ENCODE measurements at regions not wholly inside any gene's neighbourhood (a gene's known extent, or its start where the extent isn't known, plus 50 kb on each side); places are given as distances from the start of the nearest gene placed in this dataset.
"Not testable (repeated sequence)": the region's sequence is repeated elsewhere in the genome, so short reads cannot be mapped to it uniquely, and the experiment has no call there.

DNA sequence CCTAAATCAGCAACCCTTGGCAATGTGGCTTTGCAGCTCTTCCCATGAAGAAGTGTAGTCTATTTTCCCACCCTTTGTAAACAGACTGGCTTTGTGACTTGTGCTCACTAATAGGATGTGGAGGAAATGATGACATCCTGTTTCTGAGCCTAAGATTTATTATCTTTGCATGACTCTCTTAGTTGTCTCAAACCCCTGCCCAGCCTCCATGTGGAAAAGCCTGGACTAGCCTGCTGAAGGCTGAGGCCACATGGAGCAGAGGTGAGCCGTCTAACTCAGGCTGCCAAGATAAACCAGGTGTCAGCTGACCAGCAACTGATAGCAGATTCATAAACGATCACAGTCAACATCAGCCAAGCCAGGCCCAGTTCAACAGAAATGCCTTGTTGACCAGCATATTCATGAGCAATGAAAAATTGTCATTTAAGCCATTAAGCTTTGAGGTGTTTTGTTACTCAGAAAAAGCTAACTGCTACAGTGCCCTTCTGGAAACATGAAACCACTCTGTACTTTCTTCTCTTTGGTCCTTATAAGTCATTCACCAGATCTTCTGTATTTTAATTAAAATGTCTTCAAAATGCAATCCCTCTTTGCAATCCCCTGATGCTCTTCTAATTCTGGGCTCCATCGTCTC lies 586.3 kb upstream of the ANKRD30A start:
- DNase-seq = peak; percentile 53

DNA sequence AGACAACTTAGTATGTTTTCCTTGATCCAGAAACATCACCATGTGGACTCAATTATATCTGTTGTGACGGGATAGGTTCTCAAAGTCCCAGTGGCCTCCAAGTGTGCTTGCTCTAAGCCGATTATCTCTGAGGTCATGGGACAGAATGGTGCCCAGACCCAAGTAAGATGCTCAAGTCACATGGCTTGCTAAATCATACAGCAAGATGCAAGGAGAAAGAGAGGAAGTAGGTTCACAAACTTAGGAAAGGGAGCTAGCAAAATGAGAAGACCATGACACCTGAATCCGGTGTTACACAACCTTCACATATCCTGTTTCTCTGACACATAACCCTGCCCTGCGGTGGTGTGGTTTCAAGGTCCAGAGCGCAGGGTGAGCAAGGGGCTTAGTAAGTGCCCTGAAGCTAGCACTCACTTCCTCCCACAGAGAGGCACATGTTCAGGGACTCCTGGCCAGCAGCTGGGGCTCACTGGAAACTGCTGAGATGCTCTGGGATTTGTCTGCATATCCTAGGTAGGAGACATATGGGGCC lies 590.9 kb upstream of the ANKRD30A start:
- no peak for DNase-seq

DNA sequence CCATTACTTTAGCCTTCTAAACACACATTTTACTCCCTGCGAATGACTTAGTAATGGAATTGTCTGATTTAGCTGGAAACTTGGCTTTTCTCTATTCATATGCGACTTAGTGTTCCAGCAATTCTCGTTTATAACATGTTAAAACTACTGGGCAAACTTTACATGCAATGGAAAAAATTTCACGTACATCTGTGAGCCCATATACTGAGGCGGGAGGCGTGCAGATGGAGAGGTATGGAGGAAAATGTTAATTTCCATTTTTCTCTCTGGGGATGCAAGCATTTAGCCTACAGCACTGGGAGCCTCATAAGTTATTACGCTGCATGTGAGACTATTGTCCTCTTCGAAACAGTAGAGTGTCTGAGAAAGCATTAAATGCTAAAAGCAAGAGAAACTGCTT lies 591.5 kb upstream of the ANKRD30A start:
- no peak for DNase-seq

DNA sequence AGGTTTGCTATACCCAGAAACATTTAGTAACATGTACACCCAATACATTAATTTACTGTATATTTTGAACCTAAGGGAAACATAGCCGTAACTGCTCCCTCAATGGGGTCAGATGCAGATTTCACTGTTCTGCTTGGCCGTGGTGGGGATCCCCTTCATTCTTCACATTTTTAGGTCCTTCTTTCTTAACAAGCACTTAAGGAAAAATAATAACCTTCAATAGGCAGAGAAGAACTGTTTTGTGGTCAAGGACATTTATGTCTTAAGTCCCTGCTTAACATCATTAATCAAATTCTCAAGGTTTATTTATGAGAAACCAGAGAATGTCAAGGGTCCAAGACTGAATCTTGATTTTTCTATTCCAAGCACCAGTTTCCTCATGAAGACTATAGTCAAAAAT lies 592.1 kb upstream of the ANKRD30A start:
- no peak for DNase-seq

DNA sequence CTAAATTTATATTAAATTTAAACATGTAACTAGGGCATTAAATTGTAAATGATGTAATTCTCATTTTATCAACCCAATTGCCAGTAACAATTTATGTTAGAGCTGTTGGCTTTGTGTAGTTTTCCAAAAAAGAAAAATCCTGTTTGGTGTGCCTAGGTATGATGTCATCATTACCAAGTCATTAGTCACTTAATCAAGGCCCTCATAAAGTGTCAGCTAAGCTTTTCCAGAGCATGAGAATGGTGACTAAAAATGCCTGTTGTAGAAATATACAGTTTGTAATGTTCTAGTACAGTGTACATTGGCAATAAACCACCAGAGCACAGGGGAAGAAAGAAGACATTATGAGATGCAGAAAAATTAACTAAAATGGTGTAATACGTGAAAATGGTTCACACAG lies 593.8 kb upstream of the ANKRD30A start:
- no peak for DNase-seq

DNA sequence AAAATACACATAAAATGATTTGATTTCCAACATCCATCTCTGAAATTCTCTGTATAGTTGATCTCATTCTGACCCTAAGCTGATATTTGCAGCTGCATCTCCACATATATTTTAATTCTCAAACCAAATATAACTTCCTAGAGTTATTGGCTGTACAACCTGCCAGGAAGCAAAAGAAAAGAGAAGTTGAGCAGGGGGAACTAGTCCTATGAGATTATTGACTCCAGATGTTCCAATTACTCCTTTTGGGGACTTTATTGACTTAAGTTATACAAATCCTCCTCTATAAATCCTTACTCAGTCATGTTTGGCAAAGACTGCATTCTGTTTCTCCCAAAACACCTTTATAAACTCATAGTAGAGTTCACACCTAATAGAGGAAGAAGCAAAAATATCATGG lies 599.4 kb upstream of the ANKRD30A start:
- no peak for DNase-seq

DNA sequence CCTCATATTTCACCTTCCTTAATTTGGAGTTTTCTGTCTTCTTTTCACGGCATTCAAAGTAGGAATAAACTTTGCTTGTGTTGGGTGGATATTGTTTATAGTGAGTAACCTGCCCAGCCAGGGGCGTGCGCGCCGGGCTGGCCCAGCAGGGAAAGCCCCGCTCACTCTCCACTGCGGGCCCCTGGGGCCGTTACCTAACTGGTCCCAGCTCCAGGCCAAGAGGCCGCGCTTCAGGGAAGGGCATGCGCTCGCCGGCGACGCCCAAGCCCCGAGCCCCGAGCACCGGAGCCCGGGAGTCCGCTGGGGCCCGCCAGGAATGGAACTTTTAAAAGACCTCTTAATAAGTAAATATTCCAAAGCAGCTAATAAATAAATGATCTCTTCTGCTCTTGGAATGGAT lies 601.3 kb upstream of the ANKRD30A start:
- DNase-seq = not testable (repeated sequence)

DNA sequence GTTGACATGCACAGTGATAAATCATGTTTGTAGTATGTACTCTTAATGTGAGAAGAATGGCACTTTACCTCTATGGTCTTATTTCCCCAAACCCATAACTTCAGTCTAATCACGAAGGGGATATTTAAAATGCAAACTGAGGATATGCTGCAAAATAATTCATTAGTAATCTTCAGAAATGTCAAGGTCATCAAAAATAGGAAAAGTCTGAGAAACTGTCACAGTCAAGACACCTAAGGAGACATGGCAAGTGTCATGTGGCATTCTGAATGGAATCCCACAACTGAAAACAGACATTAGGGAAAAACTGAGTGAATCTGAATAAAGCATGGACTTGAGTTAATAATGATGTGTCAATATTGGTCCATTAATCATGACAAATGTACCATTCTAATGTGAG lies 605.5 kb upstream of the ANKRD30A start:
- DNase-seq = no peak

DNA sequence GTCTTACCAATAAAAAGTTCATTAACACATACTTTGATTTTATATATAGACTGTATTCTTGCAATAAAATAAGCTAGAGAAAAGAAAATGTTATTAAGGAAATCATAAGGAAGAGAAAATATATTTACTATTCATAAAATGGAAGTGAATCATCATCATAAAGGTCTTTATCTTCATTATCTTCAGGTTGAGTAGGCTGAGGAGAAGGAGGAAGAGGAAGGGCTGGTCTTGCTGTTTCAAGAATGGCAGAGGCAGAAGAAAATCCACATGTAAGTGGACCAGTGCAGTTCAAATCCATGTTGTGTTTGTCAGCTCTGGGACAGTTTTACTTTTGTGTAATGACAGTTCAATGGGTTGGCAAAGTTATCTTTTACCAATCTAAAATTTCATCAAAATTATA lies 609.1 kb upstream of the ANKRD30A start:
- no peak for DNase-seq

DNA sequence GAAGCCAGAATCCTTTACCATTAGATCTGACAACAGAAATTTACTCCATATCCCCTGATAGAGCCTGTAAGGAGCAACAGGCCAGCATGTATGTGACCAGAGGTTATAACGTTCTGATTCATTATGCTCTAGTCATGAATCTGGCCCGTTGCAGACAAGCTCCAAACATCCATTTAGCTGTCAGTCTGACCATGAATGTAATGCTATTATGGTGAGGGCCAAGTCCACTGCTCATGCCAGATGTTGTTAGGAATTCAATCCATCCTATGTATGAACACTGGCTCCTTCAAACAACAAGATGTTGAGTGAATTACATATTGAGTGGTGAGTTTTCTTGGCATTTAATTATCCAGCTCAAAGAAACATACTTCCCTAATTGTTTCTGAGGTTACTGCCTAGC lies 610.1 kb upstream of the ANKRD30A start:
- no peak for DNase-seq

DNA sequence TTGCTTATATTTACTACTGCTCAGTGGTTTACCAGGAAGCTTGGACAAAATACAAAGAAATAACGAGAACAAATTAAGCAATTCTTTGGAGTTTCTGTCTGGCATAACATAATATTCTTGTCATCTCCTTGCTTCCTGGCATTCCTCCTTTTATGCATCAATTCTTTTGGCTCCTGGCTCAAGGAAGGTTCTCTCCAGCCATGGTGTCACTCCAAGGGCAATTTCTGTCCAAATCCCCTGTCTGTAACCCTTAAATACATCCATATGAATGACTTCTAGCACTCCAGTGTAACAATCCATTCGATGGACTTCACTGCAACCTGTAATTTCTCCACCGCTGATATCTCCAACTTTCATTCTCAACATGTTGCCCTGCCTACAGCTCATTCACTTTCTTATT lies 617.7 kb upstream of the ANKRD30A start:
- no peak for DNase-seq

DNA sequence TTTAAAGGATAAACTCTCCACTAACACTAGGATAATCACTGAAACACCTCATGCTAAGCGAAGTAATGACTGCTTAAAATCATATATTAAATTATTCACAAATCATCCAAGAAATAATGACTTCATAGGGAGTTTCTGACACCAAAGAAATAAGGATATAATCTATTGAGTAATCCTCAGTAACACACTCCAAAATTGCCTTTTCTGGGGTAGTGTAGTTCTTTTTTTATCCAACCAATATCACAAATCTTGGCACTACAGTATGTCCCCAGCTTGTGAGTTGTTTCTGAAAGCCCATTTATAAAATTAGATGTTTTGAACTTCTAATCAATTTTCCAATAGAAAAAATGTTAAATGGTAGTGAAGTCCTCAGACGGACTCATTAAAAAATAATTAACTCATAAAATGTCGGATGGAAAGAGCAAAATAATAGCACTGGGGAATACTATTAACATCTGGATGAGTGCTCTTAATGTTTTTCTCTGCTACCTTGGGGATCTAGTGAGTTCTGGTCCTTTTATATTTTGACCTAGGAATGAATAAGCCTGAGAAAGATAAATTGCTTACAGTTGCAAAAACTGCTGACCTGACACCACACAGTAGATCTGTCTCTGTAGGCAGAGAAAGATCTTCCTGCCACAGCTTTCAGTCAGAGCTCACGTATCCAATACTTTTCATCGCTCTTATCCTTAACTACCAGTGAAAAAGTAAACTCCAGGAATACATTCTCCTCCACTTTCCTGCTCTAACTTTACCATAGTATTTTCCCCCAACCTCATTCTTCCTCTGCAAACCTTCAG lies 618.5 kb upstream of the ANKRD30A start:
- no peak for DNase-seq

DNA sequence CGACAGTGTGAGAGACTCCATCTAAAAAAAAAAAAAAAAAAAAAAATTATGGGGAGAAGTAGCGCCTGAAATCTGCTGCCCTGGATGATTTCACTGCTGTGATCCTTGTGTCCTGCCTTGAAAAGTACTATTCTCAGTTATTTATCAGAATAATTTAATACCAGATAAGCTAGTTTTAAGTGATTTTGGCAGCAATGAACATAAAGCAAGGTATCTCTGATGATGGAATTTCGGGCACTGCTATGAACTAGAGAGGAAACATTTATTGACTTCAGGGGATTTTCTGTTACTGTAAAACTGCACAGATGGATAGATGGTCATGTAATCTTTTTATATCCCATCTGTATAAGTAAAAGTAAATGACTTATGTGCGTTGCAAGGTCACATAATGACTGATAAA lies 619.1 kb upstream of the ANKRD30A start:
- no peak for DNase-seq

DNA sequence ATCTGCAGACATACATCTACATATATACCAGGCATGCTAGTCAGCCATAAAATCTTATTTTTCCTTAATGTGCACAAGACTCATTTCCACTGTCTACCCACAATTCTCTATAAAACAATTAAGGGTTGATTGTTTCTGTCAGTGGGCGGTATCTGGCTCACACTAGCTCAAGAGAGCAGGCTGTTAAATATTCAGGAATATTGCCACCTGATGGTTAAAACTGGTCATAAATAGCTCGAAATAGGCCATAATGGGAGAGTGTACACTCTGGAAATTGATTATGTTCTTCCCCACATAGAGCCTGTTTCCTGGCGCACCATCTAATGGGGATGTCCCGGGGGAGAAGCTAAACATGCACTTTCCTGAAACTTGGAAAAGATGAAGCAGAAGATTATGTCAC lies 620.6 kb upstream of the ANKRD30A start:
- no peak for DNase-seq

DNA sequence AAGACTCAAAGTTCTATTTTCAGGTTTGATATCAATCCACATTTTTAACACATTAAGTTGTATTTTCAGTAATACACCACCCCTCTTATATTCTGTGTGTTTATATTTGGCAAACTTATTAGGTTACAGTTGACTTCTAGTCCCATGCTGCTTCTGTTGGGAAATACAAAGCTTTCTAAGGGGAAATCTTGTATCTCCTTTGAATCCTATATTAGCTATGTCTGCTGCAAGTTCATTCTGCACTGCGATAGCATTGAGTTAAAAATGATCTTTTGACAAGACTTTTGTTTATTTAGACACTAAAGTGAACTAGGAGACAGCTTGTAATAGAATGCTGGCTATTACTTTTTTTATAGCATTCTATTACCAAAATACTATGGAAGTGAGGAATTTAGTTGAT lies 625.1 kb upstream of the ANKRD30A start:
- no peak for DNase-seq

DNA sequence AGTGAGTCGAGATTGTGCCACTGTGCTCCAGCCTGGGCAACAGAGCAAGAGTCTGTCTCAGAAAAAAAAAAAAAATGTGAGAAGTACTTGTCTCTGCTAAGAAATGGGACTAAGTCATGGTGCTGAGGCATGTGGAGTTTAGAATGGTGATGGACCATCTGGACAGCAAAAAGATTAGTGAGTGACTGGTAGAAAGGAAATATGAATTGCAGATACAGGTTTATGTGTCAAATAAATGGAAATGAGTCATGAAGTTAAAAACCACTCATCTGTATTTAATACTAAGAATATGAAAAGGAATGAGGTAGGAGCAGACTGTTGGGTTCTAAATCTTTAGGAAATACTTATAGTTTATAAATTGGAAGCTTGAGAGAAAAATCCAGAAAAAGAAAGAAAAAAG lies 625.7 kb upstream of the ANKRD30A start:
- no peak for DNase-seq

DNA sequence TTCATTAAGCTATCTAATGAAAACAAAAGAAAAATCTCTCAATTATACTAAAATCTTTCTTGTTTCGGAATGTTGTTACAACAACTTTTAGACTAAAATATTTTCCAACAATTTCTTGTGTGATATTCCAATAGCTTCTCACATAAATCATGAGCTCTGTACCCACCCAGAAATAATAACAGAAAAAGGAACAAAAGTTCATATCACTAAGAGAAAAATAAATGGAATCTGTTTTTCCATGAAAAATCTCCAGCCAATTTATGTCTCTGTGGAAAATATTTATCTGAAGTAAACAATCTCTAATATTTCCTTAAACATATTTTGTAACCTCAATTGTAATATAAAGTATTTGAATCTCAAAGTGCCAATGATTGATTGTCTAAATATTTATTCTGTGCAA lies 628.6 kb upstream of the ANKRD30A start:
- no peak for DNase-seq

DNA sequence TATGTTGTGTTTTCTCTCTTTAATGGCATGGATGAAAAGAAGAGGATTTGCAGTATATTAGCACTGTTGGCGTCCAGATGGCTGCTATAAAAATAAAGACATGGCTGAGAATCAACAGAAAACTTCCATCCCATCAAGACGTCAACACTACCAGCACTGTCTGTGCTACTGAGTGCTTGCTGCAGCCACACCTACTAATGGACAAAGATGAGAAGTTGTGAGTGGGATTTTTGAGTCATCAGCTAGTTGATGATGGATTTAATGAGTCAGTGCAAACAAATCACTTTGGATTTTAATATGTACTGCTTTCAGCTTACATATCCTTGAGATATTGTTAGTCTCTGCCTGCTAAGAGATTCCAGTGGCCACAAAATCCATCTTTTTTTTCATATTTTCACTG lies 631.0 kb upstream of the ANKRD30A start:
- no peak for DNase-seq

DNA sequence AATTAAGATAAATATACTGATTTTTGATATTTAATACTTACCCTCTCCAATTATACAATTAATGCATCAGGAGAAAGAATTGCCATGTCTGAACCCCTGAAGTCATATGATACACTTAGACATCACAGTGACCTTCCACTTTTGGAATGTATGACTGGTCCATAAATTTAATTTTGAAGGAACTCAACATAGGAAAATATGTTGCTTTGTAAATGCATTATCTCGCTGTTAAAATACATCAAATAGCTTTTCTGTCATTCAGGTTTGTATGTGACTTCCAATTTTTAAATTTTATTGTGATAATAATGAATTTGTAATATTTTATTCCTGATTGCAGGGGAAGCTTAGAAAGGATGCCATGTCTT lies 631.9 kb upstream of the ANKRD30A start:
- DNase-seq = no peak

DNA sequence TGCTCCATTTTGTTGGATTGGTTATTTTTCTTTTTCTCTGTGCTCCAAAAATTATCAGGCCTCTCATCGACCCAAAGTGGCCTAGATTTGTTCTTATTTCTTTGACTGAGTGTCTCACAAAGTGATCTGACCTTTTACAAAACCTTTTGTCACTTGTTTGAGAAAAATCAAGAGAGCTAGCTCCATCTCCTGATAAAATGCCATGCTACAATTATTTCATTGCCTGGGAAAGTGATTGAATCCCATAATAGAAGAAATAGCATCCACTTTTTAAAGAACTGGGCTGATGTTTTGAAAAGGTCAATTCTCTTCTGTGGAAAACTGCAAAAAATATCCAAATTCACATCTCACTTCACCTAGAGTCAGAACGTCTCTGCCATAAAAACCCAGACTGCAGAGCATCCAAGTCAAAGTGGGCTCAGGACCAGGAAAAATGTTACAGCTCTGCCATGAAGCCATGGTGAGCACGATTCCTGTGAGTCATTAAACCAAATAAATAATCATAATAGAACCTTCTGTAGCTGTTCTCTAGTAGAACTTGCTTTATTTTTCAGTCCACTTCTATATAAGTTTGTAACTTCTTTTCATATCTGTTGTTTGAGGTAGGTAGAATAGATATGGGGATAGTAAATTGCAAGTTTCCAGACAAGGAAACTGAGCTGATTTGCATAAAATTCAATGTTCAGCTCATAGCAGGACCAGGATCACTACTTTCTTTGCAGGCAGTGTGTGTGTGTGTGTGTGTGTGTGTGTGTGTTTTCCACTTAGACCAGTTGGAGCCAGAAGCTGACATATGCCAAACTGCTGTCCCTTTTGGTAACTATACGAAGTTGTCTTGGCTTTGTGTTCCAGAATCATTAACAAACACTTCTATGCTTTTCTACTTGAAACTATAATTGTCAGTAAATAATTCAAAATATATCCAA lies 632.5 kb upstream of the ANKRD30A start:
- DNase-seq = no peak

DNA sequence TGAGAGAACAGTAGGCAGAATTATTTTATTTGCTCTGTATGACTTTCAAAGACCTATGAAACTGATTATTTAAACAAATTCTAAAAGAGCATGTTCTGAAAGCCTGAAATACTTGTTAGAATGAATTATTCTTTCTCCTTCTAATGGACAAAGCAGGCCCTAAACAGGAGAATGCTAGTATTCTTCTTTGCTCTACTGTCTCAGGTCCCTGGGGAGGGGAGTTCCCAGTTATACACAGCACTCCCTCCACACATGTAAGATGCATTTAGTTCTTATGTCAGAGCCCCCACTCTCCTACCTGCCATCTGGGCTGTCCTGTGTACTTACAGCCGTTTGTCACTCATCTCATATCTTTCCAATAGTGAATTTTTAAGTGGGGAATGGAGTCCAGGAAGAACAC lies 633.5 kb upstream of the ANKRD30A start:
- no peak for DNase-seq

DNA sequence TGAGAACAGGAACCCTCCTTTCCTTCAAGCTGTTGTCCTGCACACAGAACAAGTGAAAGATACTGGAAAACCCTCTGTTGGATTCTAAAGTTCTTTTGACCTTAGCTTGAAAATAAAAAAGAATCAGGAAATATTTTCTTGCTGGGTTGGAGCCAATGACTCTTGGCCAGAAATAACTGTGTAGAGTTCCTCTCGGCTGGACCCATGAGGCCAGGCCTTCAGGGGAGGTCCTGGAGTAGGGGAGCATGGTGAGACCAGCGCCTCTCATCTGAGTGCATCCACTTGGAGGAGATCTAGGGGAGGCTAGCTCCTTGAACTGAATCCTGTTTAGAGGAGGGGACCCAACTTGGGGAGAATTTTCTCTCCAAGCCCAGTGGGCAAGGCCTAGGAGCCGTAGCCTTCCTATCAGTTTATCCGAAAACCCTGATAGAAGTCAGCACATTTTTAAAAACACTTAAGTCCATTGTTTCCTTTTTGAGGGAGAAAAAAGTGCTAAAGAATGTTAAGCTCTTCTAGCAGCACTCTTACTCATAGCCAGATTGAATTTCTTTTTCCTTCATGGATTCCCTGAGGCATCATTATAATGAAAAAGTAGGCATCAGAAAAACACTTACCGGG lies 635.7 kb upstream of the ANKRD30A start:
- DNase-seq = no peak

DNA sequence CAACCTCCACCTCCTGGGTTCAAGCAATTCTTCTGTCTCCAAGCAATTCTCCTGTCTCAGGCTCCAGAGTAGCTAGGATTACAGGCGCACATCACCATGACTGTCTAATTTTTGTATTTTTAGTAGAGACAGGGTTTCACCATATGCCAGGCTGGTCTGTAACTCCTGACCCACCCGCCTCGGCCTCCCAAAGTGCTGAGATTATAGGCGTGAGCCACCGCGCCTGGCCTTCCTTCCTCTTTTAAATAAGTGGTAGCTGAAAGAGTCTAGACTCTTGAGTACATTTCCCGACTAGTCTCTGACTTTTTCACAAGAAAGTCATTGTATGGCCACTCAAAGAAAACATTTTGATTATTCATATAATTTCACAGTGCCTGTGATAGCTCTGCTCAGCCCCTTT lies 636.2 kb upstream of the ANKRD30A start:
- DNase-seq = no peak
